ENCODE measurements at regions not wholly inside any gene's neighbourhood (a gene's known extent, or its start where the extent isn't known, plus 50 kb on each side); places are given as distances from the start of the nearest gene placed in this dataset.
"Not testable (repeated sequence)": the region's sequence is repeated elsewhere in the genome, so short reads cannot be mapped to it uniquely, and the experiment has no call there.

DNA sequence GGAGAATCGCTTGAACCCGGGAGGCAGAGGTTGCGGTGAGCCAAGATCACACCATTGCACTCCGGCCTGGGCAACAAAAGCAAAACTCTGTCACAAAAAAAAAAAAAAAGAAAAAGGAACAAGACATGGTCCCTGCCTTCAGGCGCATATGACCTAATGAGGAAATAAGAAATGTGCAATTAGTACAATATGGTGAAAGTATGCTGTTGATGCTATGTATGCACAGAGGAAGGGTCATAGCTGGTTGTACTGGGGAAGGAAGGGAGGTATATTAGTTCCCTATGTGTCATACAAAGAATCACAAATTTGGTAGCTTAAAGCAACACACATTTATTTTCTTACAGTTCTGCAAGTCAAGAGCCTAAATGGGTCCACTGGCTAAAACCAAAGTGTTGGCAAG is 97.8 kb upstream of the MPP7 start:
- no peaks in the 10 kb centered on the region for H3K36me3 Mint-ChIP-seq (ENCODE audit: insufficient read depth, unreplicated experiment)
- H3K4me3 Mint-ChIP-seq (ENCODE audit: unreplicated experiment), result no peak overlapping the region
- DNase-seq (ENCODE audit: unreplicated experiment), result no peak
- BruUV-seq (replicated peaks), result no TSS peak
- ChIA-PET POLR2A (interaction anchor here (0.5 kb wide), 1 partner anchor 166 kb away, joined by 3 read pairs; no protein-coding TSS in a partner anchor), CTCF (interaction anchor here (0.6 to 1.0 kb wide), 2 partner anchors 149 to 649 kb away, joined by 3 read pairs; no protein-coding TSS in a partner anchor)
- no peaks in the 10 kb centered on the region for H3K27me3 Mint-ChIP-seq (ENCODE audit: insufficient read depth, unreplicated experiment)
- TF ChIP-seq, protein P1, sequence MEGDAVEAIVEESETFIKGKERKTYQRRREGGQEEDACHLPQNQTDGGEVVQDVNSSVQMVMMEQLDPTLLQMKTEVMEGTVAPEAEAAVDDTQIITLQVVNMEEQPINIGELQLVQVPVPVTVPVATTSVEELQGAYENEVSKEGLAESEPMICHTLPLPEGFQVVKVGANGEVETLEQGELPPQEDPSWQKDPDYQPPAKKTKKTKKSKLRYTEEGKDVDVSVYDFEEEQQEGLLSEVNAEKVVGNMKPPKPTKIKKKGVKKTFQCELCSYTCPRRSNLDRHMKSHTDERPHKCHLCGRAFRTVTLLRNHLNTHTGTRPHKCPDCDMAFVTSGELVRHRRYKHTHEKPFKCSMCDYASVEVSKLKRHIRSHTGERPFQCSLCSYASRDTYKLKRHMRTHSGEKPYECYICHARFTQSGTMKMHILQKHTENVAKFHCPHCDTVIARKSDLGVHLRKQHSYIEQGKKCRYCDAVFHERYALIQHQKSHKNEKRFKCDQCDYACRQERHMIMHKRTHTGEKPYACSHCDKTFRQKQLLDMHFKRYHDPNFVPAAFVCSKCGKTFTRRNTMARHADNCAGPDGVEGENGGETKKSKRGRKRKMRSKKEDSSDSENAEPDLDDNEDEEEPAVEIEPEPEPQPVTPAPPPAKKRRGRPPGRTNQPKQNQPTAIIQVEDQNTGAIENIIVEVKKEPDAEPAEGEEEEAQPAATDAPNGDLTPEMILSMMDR (IDR thresholded peaks at IDR 0.05; ENCODE audit: unreplicated experiment), result no peak
- H3K27ac Mint-ChIP-seq (ENCODE audit: low read depth, unreplicated experiment), result no peak overlapping the region
- no peaks in the 10 kb centered on the region for H3K9me3 Mint-ChIP-seq (ENCODE audit: unreplicated experiment)
- H3K4me1 Mint-ChIP-seq (ENCODE audit: insufficient read depth, unreplicated experiment), result peaks cover 6% of the 10 kb centered on the region
- intact Hi-C loops (cut with micrococcal nuclease), result no loop called here

DNA sequence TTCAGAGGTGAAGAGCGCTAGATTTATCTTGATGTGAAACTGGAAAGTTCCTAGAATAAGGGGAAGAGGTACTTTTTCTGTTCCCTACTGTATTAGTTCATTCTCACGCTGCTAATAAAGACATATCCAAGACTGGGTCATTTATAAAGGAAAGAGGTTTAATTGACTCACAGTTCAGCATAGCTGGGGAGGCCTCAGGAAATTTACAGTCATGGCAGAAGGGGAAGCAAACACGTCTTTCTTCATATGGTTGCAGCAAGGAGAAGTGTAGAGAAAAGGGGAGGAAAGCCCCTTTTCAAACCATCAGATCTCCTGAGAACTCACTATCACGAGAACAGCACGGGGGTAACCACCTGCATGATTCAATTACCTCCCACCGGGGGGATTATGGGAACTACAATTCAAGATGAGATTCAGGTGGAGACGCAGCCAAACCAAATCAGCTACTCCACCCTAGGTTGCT is 99.8 kb upstream of the MPP7 start:
- H3K36me3 Mint-ChIP-seq (ENCODE audit: insufficient read depth, unreplicated experiment); H3K4me3 Mint-ChIP-seq (ENCODE audit: unreplicated experiment); H3K27ac Mint-ChIP-seq (ENCODE audit: low read depth, unreplicated experiment); H3K27me3 Mint-ChIP-seq (ENCODE audit: insufficient read depth, unreplicated experiment); POLR2A ChIA-PET; H3K9me3 Mint-ChIP-seq (ENCODE audit: unreplicated experiment); DNase-seq (ENCODE audit: unreplicated experiment); intact Hi-C loops (cut with micrococcal nuclease); H3K4me1 Mint-ChIP-seq (ENCODE audit: insufficient read depth, unreplicated experiment); BruUV-seq (replicated peaks): not testable (repeated sequence)
- CTCF ChIA-PET, result interaction anchor here (0.6 to 1.5 kb wide), 3 partner anchors 9 to 985 kb away, joined by 3 read pairs; no protein-coding TSS in a partner anchor

DNA sequence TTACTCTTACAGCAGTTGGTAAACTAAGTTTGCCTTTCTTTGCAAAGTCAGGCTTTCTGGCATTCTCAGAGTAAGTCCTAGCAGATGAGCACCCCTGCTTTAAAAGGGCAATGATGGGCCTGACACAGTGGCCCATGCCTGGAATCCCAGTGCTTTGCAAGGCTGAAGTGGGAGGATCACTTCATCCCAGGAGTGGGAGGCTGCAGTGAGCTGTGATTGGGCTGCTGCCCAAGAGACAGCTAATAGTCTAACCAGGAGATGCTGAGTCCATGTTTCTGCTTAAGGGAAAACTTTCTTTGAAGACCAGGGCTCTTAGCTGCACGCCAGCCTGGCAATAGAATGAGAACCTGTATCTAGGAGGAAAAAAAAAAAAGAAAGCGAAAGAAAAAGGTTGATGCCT is 100.2 kb upstream of the MPP7 start:
- Mint-ChIP-seq H3K4me3 (ENCODE audit: unreplicated experiment) (no peak overlapping the region), H3K27ac (ENCODE audit: low read depth, unreplicated experiment) (no peak overlapping the region), H3K36me3 (ENCODE audit: insufficient read depth, unreplicated experiment) (no peaks in the 10 kb centered on the region), H3K9me3 (ENCODE audit: unreplicated experiment) (peaks cover 2% of the 10 kb centered on the region), H3K4me1 (ENCODE audit: insufficient read depth, unreplicated experiment) (peaks cover 6% of the 10 kb centered on the region), H3K27me3 (ENCODE audit: insufficient read depth, unreplicated experiment) (peaks cover 4% of the 10 kb centered on the region)
- TF ChIP-seq, protein P1 (IDR thresholded peaks at IDR 0.05; ENCODE audit: unreplicated experiment), result no peak
- CTCF ChIA-PET, result interaction anchor here (1.1 to 1.5 kb wide), 2 partner anchors 9 to 20 kb away, joined by 3 read pairs; no protein-coding TSS in a partner anchor
- intact Hi-C loops (cut with micrococcal nuclease), result no loop called here
- no TSS peak for BruUV-seq (replicated peaks)
- POLR2A ChIA-PET, result no interaction called here
- DNase-seq (ENCODE audit: unreplicated experiment), result no peak

DNA sequence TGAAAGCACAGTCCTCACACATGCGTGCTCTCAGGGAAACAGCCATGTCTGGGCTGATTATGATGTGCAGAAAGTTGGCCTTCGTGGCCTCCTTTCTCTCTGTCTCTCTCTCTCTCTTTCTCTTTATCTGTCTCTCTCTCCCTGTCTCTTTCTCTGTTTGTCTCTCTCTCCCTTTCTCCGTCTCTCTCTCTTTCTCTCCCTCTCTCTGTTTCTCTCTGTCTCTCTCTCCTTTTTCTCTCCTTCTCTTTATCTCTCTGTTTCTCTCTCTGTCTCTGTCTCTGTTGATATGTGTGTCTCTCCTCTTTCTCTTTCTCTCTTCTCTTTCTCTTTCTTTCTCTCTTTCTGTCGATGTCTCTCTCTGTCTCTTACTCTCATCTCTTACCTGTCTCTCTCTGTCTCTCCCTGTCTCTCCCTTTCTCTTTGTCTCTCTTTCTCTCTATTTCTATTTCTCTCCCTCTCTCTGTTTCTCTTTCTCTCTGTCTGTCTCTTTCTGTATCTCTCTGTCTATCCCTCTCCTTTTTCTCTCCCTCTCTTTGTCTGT is 105.4 kb upstream of the MPP7 start:
- no peak for DNase-seq (ENCODE audit: unreplicated experiment)
- Mint-ChIP-seq H3K9me3 (ENCODE audit: unreplicated experiment) (peaks cover 13% of the 10 kb centered on the region), H3K27me3 (ENCODE audit: insufficient read depth, unreplicated experiment) (peaks cover 21% of the 10 kb centered on the region), H3K4me3 (ENCODE audit: unreplicated experiment) (no peak overlapping the region), H3K27ac (ENCODE audit: low read depth, unreplicated experiment) (no peak overlapping the region), H3K36me3 (ENCODE audit: insufficient read depth, unreplicated experiment) (no peaks in the 10 kb centered on the region), H3K4me1 (ENCODE audit: insufficient read depth, unreplicated experiment) (peaks cover 22% of the 10 kb centered on the region)
- CTCF ChIA-PET, result interaction anchor here (0.7 to 0.9 kb wide), 2 partner anchors 28 to 167 kb away, joined by 3 read pairs; no protein-coding TSS in a partner anchor
- intact Hi-C loops (cut with micrococcal nuclease), result no loop called here
- TF ChIP-seq, protein P1 (IDR thresholded peaks at IDR 0.05; ENCODE audit: unreplicated experiment), result no peak
- POLR2A ChIA-PET, result no interaction called here
- no TSS peak for BruUV-seq (replicated peaks)
